Mesenchymal stem cell (in vitro differentiated cells and primary cell): ENCODE measurements at regions not wholly inside any gene's neighbourhood (a gene's known extent, or its start where the extent isn't known, plus 50 kb on each side); places are given as distances from the start of the nearest gene placed in this dataset.

ENCODE experiments used
- DNase-seq: peaks from one replicate; pipeline ENCODE4 v3.0.0-alpha.2; 2013
- H2AFZ ChIP-seq: one replicate; pipeline ENCODE4 v1.6.1; 2013; ENCODE audit warnings: low read depth, mild to moderate bottlenecking, control low read depth, inconsistent platforms, low read length, moderate library complexity
- H2AK5ac ChIP-seq: 2 replicates; pipeline ENCODE4 v1.6.1; 2013; ENCODE audit warnings: low read length, moderate library complexity, mild to moderate bottlenecking, inconsistent platforms; ENCODE audit not compliant: severe bottlenecking
- H2BK120ac ChIP-seq: one replicate; pipeline ENCODE4 v1.6.1; 2013; ENCODE audit warnings: low read depth, mild to moderate bottlenecking, inconsistent platforms, low read length, moderate library complexity
- H2BK12ac ChIP-seq, 2 experiments: one replicate each; pipeline ENCODE4 v1.6.1; 2013; ENCODE audit warnings: inconsistent platforms in 2 of 2, low read length in 2 of 2, mild to moderate bottlenecking in 2 of 2, moderate library complexity in 2 of 2, control low read depth in 1 of 2
- H2BK15ac ChIP-seq: one replicate; pipeline ENCODE4 v1.6.1; 2013; ENCODE audit warnings: mild to moderate bottlenecking, low read depth, inconsistent platforms; ENCODE audit not compliant: poor library complexity, severe bottlenecking
- H2BK5ac ChIP-seq: 2 replicates; pipeline ENCODE4 v1.6.1; 2013; ENCODE audit warnings: low read depth, mild to moderate bottlenecking, low read length, control low read depth, inconsistent platforms; ENCODE audit not compliant: poor library complexity, severe bottlenecking
- H3K14ac ChIP-seq, 2 experiments: one replicate each; pipeline ENCODE4 v1.6.1; 2013; ENCODE audit warnings: inconsistent platforms in 2 of 2, low read length in 2 of 2, control low read depth in 1 of 2, mild to moderate bottlenecking in 1 of 2, moderate library complexity in 1 of 2
- H3K18ac ChIP-seq, 2 experiments: one replicate each; pipeline ENCODE4 v1.6.1; 2013; ENCODE audit warnings: inconsistent platforms in 2 of 2, low read length in 2 of 2, control low read depth in 1 of 2, low read depth in 1 of 2, mild to moderate bottlenecking in 1 of 2
- H3K23ac ChIP-seq, 2 experiments: one replicate each; pipeline ENCODE4 v1.6.1; 2013; ENCODE audit warnings: inconsistent platforms in 2 of 2, low read length in 2 of 2, mild to moderate bottlenecking in 2 of 2, moderate library complexity in 2 of 2, control low read depth in 1 of 2
- H3K27ac ChIP-seq: 2 replicates; pipeline ENCODE4 v1.5.1; 2013; ENCODE audit warnings: mild to moderate bottlenecking, moderate library complexity, low read length, control low read depth, inconsistent platforms; ENCODE audit not compliant: poor library complexity, severe bottlenecking
- H3K27me3 ChIP-seq, 2 experiments: 2 replicates each; pipeline versions ENCODE4 v1.6.1 to v1.7.0; 2013; ENCODE audit warnings: low read length in 2 of 2, mild to moderate bottlenecking in 2 of 2, moderate library complexity in 2 of 2, control low read depth in 1 of 2, inconsistent platforms in 1 of 2; ENCODE audit not compliant: control insufficient read depth in 1 of 2, insufficient read depth in 1 of 2
- H3K36me3 ChIP-seq, 2 experiments: 2 replicates each; pipeline versions ENCODE4 v1.6.1 to v1.7.0; 2013; ENCODE audit warnings: low read length in 2 of 2, control low read depth in 1 of 2, inconsistent platforms in 1 of 2, low read depth in 1 of 2, mild to moderate bottlenecking in 1 of 2; ENCODE audit not compliant: insufficient read depth in 2 of 2, control insufficient read depth in 1 of 2
- H3K4ac ChIP-seq, 2 experiments: one replicate each; pipeline ENCODE4 v1.6.1; 2013; ENCODE audit warnings: inconsistent platforms in 2 of 2, low read length in 2 of 2, mild to moderate bottlenecking in 2 of 2, moderate library complexity in 2 of 2, control low read depth in 1 of 2, low read depth in 1 of 2
- H3K4me1 ChIP-seq: 2 replicates; pipeline ENCODE4 v1.6.1; 2013; ENCODE audit warnings: low read depth, low read length, control low read depth; ENCODE audit not compliant: control insufficient read depth, insufficient read depth
- H3K4me2 ChIP-seq: 2 replicates; pipeline ENCODE4 v1.6.1; 2013; ENCODE audit warnings: low read length, mild to moderate bottlenecking, inconsistent platforms; ENCODE audit not compliant: poor library complexity, severe bottlenecking
- H3K4me3 ChIP-seq, 2 experiments: 2 replicates each; pipeline versions ENCODE4 v1.5.1 to v1.7.0; 2013; ENCODE audit warnings: low read length in 2 of 2, mild to moderate bottlenecking in 2 of 2, control low read depth in 1 of 2, low read depth in 1 of 2; ENCODE audit not compliant: insufficient read depth in 1 of 2
- H3K79me1 ChIP-seq: replicated peaks from 2 replicates; pipeline ENCODE4 v1.6.1; 2013; ENCODE audit warnings: mild to moderate bottlenecking, control low read depth, low read length, inconsistent platforms; ENCODE audit not compliant: poor library complexity, severe bottlenecking
- H3K9ac ChIP-seq: 2 replicates; pipeline ENCODE4 v1.7.0; 2013; ENCODE audit warnings: mild to moderate bottlenecking, low read length, moderate library complexity
- H3K9me3 ChIP-seq: 2 replicates; pipeline ENCODE4 v1.7.0; 2013; ENCODE audit warnings: mild to moderate bottlenecking, low read length; ENCODE audit not compliant: control insufficient read depth
- H4K8ac ChIP-seq: one replicate; pipeline ENCODE4 v1.6.1; 2013; ENCODE audit warnings: inconsistent platforms, mild to moderate bottlenecking, low read length, moderate library complexity
- H4K91ac ChIP-seq: one replicate; pipeline ENCODE4 v1.6.1; 2013; ENCODE audit warnings: mild to moderate bottlenecking, low read length, inconsistent platforms
- WGBS: methylation state at CpG from one replicate; pipeline ENCODE4 v1.1.7; 2013; ENCODE audit warnings: mixed read lengths; 5-methylcytosine and 5-hydroxymethylcytosine counted together

DNA sequence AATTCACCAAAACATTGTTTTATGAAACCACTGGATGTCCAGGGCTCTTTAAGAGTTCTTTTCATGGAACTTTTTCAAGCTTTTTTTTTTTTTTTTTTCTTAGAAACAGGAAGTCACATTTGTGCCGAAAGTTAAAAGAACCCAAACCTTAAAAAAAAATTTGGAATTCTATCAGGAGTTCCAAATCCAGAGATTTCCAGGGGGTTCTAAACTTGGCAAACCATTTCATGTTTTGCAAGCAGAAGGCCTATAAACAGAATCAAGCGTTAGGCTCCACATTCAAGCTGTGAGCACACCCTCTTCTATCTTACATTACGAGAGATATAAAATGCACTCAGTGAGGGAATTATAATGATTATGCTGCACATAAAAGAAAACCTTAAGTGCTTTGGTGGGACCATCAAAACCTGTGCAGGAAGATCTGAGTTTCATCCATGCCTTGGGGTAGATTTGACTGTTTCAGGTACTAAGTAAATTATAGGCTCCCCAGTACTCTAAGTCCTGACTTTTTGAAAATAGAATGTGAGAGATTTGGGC, 154.8 kb upstream of the FAR2 start:
- Histone ChIP-seq H3K27ac (no peak overlapping the region), H3K23ac (no peak overlapping the region)
- 88% methylated on average over 2 of the region's 3 CpGs for WGBS

DNA sequence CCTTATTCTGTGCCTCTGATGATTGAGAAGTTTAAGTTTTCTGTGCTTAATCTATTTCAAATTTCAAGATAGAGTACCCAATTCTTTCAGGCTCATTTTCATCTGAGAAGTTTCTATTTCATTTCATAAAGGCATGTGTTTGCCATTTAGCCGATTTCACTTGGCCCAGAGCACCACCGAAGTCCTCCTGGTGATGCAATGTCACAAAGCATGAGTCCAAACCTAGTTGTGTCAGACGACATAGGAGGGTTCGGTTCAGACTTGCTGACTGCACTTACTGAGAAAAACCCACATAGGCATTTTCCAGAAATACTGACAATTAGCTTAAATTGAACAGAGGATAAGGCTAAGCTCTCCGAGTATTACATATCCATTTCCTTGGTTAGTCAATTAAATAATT, 152.4 kb upstream of the FAR2 start:
- Histone ChIP-seq H3K9me3 (peaks cover 3% of the 10 kb centered on the region), H3K18ac (no peak overlapping the region), H3K4ac (no peak overlapping the region), H3K36me3 (no peaks in the 10 kb centered on the region), H4K91ac (no peak overlapping the region), H2AFZ (no peak overlapping the region), H3K23ac (no peak overlapping the region), H3K9ac (no peak overlapping the region), H3K4me1 (no peaks in the 10 kb centered on the region), H3K27ac (no peak overlapping the region), H2BK12ac (no peak overlapping the region), H3K4me3 (no peak overlapping the region), H3K79me1 (no peaks in the 10 kb centered on the region), H2BK120ac (no peak overlapping the region), H2AK5ac (no peak overlapping the region), H2BK15ac (no peak overlapping the region), H3K27me3 (no peaks in the 10 kb centered on the region), H2BK5ac (no peak overlapping the region), H4K8ac (no peak overlapping the region), H3K4me2 (no peak overlapping the region), H3K14ac (no peak overlapping the region)
- WGBS, result 97% methylated on average over 4 of the region's 5 CpGs
- DNase-seq, result no peak

More for the DNA sequence above, 154.8 kb upstream of the FAR2 start:
- no peak overlapping the region for H2BK5ac ChIP-seq
- no peak overlapping the region for H2BK12ac ChIP-seq
- H3K9ac ChIP-seq, result peak overlapping the region; percentile 23
- no peak overlapping the region for H3K18ac ChIP-seq
- H3K79me1 ChIP-seq, result no peaks in the 10 kb centered on the region
- no peak for DNase-seq
- peaks cover 3% of the 10 kb centered on the region for H3K9me3 ChIP-seq
- no peak overlapping the region for H3K4me2 ChIP-seq
- no peaks in the 10 kb centered on the region for H3K27me3 ChIP-seq
- H2BK15ac ChIP-seq, result no peak overlapping the region
- H3K4me1 ChIP-seq, result no peaks in the 10 kb centered on the region
- no peak overlapping the region for H3K4ac ChIP-seq
- H4K8ac ChIP-seq, result no peak overlapping the region
- no peak overlapping the region for H3K4me3 ChIP-seq
- peak overlapping the region in 1 of 2 experiments; percentile 19 for H3K14ac ChIP-seq
- H3K36me3 ChIP-seq, result no peaks in the 10 kb centered on the region
- no peak overlapping the region for H2AK5ac ChIP-seq
- no peak overlapping the region for H4K91ac ChIP-seq
- no peak overlapping the region for H2AFZ ChIP-seq
- H2BK120ac ChIP-seq, result no peak overlapping the region

DNA sequence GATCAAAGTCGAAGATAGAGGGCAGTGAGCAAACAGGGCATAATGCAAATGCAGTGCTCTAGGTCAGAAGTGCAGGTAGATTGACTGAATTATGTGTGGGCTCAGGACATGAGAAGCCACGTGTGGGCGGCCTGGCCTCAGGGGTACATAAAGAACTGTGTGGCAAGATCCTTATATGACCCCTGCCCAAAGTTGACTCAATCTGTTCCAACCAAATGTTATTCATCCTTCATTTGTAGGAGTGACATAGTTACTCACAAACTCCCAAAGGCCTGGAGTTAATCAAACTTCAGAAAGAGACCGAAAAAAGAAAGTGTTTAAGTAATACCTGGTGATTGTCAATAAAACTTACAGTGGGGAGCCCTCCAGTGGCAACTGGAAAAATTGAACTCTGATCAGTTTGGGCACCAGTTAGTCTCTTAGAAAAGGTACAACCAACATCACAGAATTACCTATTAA, 150.4 kb upstream of the FAR2 start:
- Histone ChIP-seq H3K4me2 (no peak overlapping the region), H3K18ac (no peak overlapping the region), H4K91ac (no peak overlapping the region)

DNA sequence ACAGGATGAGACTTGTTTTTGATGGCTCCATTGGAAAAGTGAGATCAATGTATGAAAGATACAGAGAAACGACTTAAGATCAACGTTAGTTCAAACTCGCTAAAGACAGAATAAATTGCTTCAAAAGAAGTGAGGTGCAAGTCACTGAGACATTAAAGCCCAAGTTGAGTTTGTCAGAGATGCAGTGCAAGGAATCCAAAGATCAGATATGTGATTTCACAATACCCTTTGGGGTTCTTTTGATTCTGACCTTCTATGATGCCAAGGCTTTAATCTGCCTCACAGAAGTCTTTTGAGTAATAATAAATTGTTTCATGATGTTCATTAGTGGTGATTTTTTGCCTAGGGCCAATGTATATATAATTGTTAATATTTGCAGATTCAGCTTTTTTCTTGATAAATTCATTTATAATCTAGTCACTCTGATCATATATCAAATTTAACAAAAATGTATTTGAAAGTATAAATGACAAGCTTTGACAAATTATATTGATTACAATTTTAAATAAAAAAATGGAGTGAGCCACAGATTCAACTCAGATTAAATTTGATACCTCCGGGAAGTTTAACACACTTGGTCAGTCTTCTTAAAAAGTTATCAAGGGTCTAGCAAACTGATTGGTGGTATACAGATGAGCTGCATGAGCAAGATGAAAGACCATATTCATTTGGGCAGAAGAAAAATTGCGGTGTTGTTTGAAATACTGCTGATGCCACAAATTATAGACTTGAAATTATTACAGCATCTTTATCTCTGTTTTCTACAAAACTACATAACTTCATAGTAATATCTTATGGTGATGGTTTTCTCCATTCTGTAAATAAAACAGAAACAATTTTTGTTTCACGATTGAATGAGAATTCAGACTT, 144.8 kb upstream of the FAR2 start:
- WGBS, result 96% methylated on average over 5 of the region's 6 CpGs
- H3K36me3 ChIP-seq, result no peaks in the 10 kb centered on the region
- no peak overlapping the region for H3K23ac ChIP-seq

More for the DNA sequence above, 150.4 kb upstream of the FAR2 start:
- no peak overlapping the region for H3K4ac ChIP-seq
- no peaks in the 10 kb centered on the region for H3K27me3 ChIP-seq
- no peak overlapping the region for H3K27ac ChIP-seq
- H2AFZ ChIP-seq, result no peak overlapping the region
- H3K79me1 ChIP-seq, result no peaks in the 10 kb centered on the region
- no peak overlapping the region for H4K8ac ChIP-seq
- no peak overlapping the region for H2BK5ac ChIP-seq
- H3K23ac ChIP-seq, result no peak overlapping the region
- H2BK12ac ChIP-seq, result no peak overlapping the region
- H3K4me3 ChIP-seq, result no peak overlapping the region
- peak; percentile 45 for DNase-seq
- no peak overlapping the region for H3K14ac ChIP-seq
- no peaks in the 10 kb centered on the region for H3K36me3 ChIP-seq
- H3K9me3 ChIP-seq, result peaks cover 3% of the 10 kb centered on the region
- 95% methylated on average over 3 of the region's 4 CpGs for WGBS
- peak overlapping the region; percentile 68 for H3K9ac ChIP-seq
- H2BK15ac ChIP-seq, result no peak overlapping the region
- H3K4me1 ChIP-seq, result no peaks in the 10 kb centered on the region
- no peak overlapping the region for H2AK5ac ChIP-seq
- no peak overlapping the region for H2BK120ac ChIP-seq

More for the DNA sequence above, 144.8 kb upstream of the FAR2 start:
- no peak overlapping the region for H2BK12ac ChIP-seq
- no peak overlapping the region for H3K4ac ChIP-seq
- no peaks in the 10 kb centered on the region for H3K9me3 ChIP-seq
- no peak overlapping the region for H4K8ac ChIP-seq
- no peak overlapping the region for H4K91ac ChIP-seq
- H3K18ac ChIP-seq, result no peak overlapping the region
- H2AK5ac ChIP-seq, result no peak overlapping the region
- no peak overlapping the region for H3K14ac ChIP-seq
- no peaks in the 10 kb centered on the region for H3K79me1 ChIP-seq
- H3K9ac ChIP-seq, result no peak overlapping the region
- H3K4me2 ChIP-seq, result no peak overlapping the region
- H2AFZ ChIP-seq, result no peak overlapping the region
- no peak overlapping the region for H2BK5ac ChIP-seq
- no peak overlapping the region for H3K27ac ChIP-seq
- no peak overlapping the region for H3K4me3 ChIP-seq
- H3K4me1 ChIP-seq, result no peaks in the 10 kb centered on the region
- no peak for DNase-seq
- no peak overlapping the region for H2BK15ac ChIP-seq
- H3K27me3 ChIP-seq, result no peaks in the 10 kb centered on the region
- no peak overlapping the region for H2BK120ac ChIP-seq
